Hematopoietic multipotent progenitor cell treated with erythropoietin and hydrocortisone succinate and interleukin-3 and kit ligand, for 8 days (in vitro differentiated cells): ENCODE measurements at regions not wholly inside any gene's neighbourhood (a gene's known extent, or its start where the extent isn't known, plus 50 kb on each side); places are given as distances from the start of the nearest gene placed in this dataset.
A peak's percentile ranks its signal among the peaks of the same experiment; 100 is the strongest.
"Not testable (repeated sequence)": the region's sequence is repeated elsewhere in the genome, so short reads cannot be mapped to it uniquely, and the experiment has no call there.

Experiments
- DNase-seq: peaks from one replicate; pipeline ENCODE4 v3.0.0-alpha.2; 2015

DNA sequence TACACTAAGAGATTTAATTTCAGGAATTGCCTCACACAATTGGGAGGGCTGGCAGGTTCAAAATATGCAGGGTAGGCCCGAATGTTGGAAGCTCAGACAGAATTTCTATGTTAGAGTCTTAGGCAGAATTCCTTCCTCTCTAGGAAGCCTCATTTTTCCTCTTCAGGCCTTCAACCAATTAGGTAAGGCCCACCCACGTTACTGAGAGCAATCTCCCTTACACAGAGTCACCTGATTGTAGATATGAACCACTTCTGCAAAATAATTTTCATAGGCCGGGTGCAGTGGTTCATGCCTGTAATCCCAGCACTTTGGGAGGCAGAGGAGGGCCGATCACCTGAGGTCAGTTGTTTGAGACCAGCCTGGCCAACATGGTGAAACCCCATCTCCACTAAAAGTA, 50.2 kb upstream of the HIVEP1 start:
- DNase-seq = no peak

- no peak for DNase-seq
Observed at GRCh38 chr6:11960909-11961779, 51.0 kb upstream of the HIVEP1 start.

GRCh38 chr6:11956781-11957180, 55.3 kb upstream of the HIVEP1 start:
- no peak for DNase-seq

DNA sequence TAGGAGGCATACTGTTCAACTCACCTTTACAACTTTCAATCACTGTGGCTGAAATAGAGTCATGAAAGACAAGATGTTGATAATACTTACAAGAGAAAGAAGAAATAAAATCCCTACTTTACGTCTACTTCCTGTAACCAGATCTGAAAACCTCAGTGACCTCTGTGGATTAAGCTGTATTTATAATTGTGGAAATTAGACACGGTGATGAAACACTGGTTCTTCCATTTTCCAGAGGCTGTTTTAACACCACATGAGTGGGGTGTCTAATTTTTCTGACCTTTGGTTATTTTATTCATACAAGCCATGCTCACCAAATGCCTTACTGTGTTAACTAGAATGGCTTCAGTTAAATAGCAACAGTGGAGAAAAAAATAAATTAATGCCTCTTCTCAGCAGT, 58.5 kb upstream of the HIVEP1 start:
- no peak for DNase-seq

GRCh38 chr6:11952316-11952715, 59.8 kb upstream of the HIVEP1 start:
- no peak for DNase-seq

GRCh38 chr6:11951868-11952267, 60.2 kb upstream of the HIVEP1 start:
- no peak for DNase-seq

DNA sequence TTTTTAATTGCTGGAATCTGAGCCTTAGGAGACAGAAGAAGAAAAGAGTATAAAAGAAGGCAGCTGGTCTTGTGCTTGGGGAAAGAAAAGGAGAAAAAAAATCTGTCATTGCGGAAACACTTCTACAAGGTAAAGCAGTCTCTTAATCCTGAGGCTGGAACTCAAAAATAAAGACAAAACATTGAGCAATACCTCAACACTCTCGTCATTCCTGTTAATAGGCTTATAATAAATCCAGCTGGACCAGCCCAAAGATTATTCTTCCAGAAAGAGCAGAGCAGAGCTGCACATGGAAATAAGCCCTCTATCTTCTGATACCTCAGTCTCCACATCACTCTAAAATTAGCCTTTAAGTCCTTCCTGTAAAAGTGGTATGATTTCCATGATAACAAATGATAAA, 62.0 kb upstream of the HIVEP1 start:
- no peak for DNase-seq

DNA sequence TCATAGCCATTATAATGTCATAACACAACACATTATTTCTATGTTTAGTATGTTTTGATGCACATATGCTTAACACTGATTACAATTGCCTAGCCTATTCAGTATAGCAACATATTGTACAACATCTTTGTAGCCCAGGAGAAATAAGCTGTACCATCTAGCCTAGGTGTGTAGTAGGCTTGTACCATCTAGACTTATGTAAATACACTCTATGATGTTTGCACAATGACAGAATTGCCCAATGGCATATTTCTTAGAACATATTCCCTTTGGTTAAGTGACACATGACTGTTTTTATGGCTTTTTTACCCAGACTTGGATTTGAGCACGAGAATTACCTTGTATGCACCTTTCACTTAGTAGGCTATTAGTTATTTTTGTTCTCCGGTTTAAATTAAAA, 64.5 kb upstream of the HIVEP1 start:
- DNase-seq = no peak

- DNase-seq = no peak
Observed at GRCh38 chr6:11947063-11947462, 65.0 kb upstream of the HIVEP1 start.

DNA sequence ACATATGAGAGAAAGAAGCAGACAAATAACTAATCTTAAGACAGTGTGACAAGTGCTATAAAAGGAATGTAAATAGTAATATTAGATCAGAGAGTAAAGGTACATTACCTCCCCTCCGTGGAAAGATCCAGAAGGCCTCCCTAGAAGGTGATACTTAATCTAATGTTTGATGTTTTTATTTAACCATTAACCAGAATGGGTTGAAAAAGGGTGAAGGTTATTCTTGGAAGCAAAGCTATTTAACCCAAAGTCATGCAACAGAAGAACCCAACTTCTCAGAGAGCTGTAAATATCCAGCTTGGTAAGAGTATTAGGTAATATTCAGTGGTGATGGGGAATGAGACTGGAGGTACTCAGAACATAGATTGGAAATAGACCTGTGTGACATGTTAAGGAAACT, 68.0 kb upstream of the HIVEP1 start:
- DNase-seq = no peak

- DNase-seq = no peak
Observed at GRCh38 chr6:11943060-11943459, 69.1 kb upstream of the HIVEP1 start.

GRCh38 chr6:11942185-11942864, 69.8 kb upstream of the HIVEP1 start:
- no peak for DNase-seq

DNA sequence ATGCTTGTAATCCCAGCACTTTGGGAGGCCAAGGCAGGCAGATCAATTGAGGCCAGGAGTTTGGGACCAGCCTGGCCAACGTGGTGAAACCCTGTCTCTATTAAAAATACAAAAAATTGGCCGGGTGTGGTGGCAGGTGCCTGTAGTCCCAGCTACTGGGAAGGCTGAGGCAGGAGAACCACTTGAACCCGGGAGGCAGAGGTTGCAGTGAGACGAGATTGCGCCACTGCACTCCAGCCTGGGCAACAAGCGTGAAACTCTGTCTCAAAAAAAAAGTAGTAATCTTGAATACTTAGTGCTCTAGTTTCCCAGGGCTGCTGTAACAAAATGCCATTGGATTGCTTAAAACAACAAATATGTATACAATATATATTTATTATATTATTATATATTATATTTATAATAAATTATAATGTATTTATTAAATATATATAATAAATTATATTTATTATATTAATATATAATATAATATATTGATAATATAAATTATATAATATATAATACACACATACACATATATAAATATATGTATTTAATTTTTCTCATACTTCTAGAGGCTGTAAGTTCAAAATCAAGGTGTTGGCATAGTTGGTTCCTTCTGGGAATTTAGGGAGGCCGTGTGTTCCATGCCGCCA, 71.5 kb upstream of the HIVEP1 start:
- DNase-seq = not testable (repeated sequence)

- DNase-seq = peak; percentile 80
Observed at GRCh38 chr6:11938285-11938890, 73.7 kb upstream of the HIVEP1 start.

GRCh38 chr6:11934638-11935037, 77.5 kb upstream of the HIVEP1 start:
- DNase-seq = no peak

DNA sequence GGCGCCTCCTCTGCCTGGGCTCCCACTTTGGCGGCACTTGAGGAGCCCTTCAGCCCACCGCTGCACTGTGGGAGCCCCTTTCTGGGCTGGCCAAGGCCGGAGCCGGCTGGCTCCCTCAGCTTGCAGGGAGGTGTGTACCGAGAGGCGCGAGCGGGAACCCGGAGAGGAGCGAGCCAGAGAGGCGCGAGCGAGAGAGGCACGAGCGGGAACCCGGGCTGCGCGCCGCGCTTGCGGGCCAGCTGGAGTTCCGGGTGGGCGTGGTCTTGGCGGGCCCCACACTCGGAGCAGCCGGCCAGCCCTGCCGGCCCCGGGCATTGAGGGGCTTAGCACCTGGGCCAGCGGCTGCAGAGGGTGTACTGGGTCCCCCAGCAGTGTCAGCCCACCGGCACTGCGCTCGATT, 79.2 kb upstream of the HIVEP1 start:
- not testable (repeated sequence) for DNase-seq

GRCh38 chr6:11931296-11932035, 80.6 kb upstream of the HIVEP1 start:
- DNase-seq = peak; percentile 86

DNA sequence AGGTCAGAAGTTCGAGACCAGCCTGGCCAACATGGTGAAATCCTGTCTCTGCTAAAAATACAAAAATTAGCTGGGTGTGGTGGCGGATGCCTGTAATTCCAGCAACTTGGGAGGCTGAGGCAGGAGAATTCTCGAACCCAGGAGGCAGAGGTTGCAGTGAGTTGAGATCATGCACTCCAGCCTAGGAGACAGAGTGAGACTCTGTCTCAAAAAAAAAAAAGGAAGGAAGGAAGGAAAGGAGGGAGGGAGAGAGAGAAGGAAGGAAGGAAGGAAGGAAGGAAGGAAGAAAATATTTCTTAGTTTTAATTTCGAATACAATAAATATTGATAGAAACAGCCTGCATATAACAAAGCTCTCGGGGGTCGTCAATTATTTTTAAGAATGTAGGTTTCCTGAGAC, 81.3 kb upstream of the HIVEP1 start:
- DNase-seq = not testable (repeated sequence)

DNA sequence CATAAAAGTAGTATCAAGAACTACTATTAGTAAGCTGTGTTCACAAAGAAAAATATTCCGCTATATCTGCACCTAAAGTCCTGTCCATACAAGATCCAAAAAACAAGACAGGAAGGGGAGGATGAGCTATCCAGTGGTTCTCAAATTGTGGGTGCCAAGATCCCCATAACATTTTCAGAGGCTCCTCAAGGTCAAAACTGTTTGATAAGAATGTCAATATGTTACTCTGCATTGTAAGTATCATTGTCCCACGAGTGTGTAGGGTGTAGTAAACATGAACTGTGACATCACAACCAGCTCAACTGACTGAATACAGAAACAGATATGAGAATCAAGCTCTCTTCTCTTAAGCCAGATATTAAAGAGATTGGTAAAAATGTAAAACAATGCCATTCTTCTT, 81.9 kb upstream of the HIVEP1 start:
- DNase-seq = peak; percentile 33

DNA sequence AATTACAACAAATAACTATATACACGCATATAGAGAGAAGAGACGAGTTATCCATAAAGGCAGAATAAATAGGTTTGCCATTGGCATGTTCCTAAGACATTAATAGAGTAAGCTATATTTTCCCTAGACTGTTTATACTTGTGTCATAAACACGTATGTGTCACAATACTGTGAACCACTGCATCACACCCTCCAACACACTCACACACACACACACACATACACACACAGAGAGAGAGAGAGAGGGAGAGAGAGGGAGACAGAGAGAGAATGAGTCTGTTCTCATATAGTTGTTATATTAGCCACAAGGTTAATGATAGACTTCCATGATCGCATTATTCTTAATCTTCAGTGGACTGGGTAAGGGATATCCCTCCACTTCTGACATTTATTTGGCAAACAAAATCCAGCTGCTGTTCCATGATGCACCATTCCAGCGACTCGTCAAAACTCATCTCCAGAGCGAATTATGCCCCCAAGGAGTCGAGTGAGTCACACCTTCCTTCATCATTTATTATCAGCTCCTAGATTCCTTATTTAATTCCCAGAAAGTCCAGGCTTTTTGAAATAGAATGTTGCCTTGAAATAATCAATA, 82.8 kb upstream of the HIVEP1 start:
- DNase-seq = no peak

GRCh38 chr6:11926594-11927407, 85.3 kb upstream of the HIVEP1 start:
- no peak for DNase-seq
